ENCODE measurements at regions not wholly inside any gene's neighbourhood (a gene's known extent, or its start where the extent isn't known, plus 50 kb on each side); places are given as distances from the start of the nearest gene placed in this dataset.

- no peak overlapping the region for H3K4me3 ChIP-seq (ENCODE audit: low read depth in 1 of 3, low read length in 3 of 3)
- no peaks in the 10 kb centered on the region for H3K27me3 ChIP-seq (ENCODE audit: control insufficient read depth in 4 of 4, insufficient read depth in 4 of 4, low read length in 3 of 4)
- no peaks in the 10 kb centered on the region for H3K36me3 ChIP-seq (ENCODE audit: control insufficient read depth in 4 of 4, insufficient read depth in 3 of 4, low read depth in 1 of 4, low read length in 3 of 4)
- H3K9ac ChIP-seq (ENCODE audit: low read depth in 1 of 2, low read length in 2 of 2) = no peak overlapping the region
- peaks cover 0 to 3% (median 0%) of the 10 kb centered on the region in 4 donors for H3K9me3 ChIP-seq (ENCODE audit: control insufficient read depth in 4 of 4, low read length in 3 of 4)
- H3K27ac ChIP-seq (ENCODE audit: low read depth in 1 of 2, low read length in 2 of 2) = no peak overlapping the region
- DNase-seq (ENCODE audit: low spot score) = no peak
- H3K4me1 ChIP-seq (ENCODE audit: control insufficient read depth in 4 of 4, insufficient read depth in 4 of 4, low read length in 3 of 4) = no peaks in the 10 kb centered on the region
- TF ChIP-seq JUND (IDR thresholded peaks at IDR 0.05) (no peak), SP1 (IDR thresholded peaks at IDR 0.05) (no peak), YY1 (IDR thresholded peaks at IDR 0.05) (no peak), NR2F2 (IDR thresholded peaks at IDR 0.05) (no peak), FOXA2 (IDR thresholded peaks at IDR 0.05) (no peak), TAF1 (conservative IDR thresholded peaks at IDR 0.05) (no peak), RXRA (IDR thresholded peaks at IDR 0.05) (no peak), EGR1 (IDR thresholded peaks at IDR 0.05; ENCODE audit: low read depth in 2 of 2) (no peak)
- TF ChIP-seq, protein P1, sequence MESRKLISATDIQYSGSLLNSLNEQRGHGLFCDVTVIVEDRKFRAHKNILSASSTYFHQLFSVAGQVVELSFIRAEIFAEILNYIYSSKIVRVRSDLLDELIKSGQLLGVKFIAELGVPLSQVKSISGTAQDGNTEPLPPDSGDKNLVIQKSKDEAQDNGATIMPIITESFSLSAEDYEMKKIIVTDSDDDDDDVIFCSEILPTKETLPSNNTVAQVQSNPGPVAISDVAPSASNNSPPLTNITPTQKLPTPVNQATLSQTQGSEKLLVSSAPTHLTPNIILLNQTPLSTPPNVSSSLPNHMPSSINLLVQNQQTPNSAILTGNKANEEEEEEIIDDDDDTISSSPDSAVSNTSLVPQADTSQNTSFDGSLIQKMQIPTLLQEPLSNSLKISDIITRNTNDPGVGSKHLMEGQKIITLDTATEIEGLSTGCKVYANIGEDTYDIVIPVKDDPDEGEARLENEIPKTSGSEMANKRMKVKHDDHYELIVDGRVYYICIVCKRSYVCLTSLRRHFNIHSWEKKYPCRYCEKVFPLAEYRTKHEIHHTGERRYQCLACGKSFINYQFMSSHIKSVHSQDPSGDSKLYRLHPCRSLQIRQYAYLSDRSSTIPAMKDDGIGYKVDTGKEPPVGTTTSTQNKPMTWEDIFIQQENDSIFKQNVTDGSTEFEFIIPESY (IDR thresholded peaks at IDR 0.05) = no peak
- WGBS = 84% methylated on average over 6 of the region's 6 CpGs
Observed at GRCh38 chr2:208854717-208855116, 448.1 kb downstream of the PTH2R start.

DNA sequence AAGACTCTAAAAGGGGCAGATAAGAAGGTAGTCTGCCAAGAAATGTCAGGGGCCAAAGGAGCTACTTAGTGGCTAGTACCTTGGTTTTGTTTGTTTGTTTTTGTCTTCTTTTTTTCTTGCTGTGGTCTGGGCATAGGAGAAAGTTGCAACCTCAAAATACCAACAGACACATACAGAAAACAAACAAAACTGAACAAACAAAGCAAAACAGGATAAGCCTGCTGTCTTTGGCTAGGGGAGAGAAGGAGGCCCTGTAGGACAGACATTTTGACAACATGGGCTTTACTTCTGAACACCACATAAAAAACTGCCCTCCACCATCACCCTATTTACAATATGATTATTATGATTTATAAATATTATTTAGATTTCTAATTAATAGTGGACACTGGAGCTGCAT lies 460.8 kb downstream of the PTH2R start:
- Histone ChIP-seq H3K9ac (ENCODE audit: low read depth in 1 of 2, low read length in 2 of 2) (no peak overlapping the region), H3K4me3 (ENCODE audit: low read depth in 1 of 3, low read length in 3 of 3) (no peak overlapping the region), H3K27me3 (ENCODE audit: control insufficient read depth in 4 of 4, insufficient read depth in 4 of 4, low read length in 3 of 4) (no peaks in the 10 kb centered on the region), H3K36me3 (ENCODE audit: control insufficient read depth in 4 of 4, insufficient read depth in 3 of 4, low read depth in 1 of 4, low read length in 3 of 4) (no peaks in the 10 kb centered on the region), H3K9me3 (ENCODE audit: control insufficient read depth in 4 of 4, low read length in 3 of 4) (no peaks in the 10 kb centered on the region), H3K4me1 (ENCODE audit: control insufficient read depth in 4 of 4, insufficient read depth in 4 of 4, low read length in 3 of 4) (no peaks in the 10 kb centered on the region), H3K27ac (ENCODE audit: low read depth in 1 of 2, low read length in 2 of 2) (no peak overlapping the region)
- no peak for DNase-seq (ENCODE audit: low spot score)
- TF ChIP-seq NR2F2 (IDR thresholded peaks at IDR 0.05) = no peak
- no peak for TF ChIP-seq JUND (IDR thresholded peaks at IDR 0.05)
- TF ChIP-seq, protein P2, sequence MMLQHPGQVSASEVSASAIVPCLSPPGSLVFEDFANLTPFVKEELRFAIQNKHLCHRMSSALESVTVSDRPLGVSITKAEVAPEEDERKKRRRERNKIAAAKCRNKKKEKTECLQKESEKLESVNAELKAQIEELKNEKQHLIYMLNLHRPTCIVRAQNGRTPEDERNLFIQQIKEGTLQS (IDR thresholded peaks at IDR 0.05) = no peak

GRCh38 chr2:208872591-208872990 lies 466.0 kb downstream of the PTH2R start:
- 67% methylated on average over 3 of the region's 3 CpGs for WGBS

More at GRCh38 chr2:208872591-208872990, 466.0 kb downstream of the PTH2R start:
- TF ChIP-seq RXRA (IDR thresholded peaks at IDR 0.05) (no peak), RAD21 (IDR thresholded peaks at IDR 0.05) (no peak), JUND (IDR thresholded peaks at IDR 0.05) (no peak), HNF4G (IDR thresholded peaks at IDR 0.05) (no peak), EGR1 (IDR thresholded peaks at IDR 0.05; ENCODE audit: low read depth in 2 of 2) (no peak), TAF1 (conservative IDR thresholded peaks at IDR 0.05) (no peak)
- TF ChIP-seq, protein P3, sequence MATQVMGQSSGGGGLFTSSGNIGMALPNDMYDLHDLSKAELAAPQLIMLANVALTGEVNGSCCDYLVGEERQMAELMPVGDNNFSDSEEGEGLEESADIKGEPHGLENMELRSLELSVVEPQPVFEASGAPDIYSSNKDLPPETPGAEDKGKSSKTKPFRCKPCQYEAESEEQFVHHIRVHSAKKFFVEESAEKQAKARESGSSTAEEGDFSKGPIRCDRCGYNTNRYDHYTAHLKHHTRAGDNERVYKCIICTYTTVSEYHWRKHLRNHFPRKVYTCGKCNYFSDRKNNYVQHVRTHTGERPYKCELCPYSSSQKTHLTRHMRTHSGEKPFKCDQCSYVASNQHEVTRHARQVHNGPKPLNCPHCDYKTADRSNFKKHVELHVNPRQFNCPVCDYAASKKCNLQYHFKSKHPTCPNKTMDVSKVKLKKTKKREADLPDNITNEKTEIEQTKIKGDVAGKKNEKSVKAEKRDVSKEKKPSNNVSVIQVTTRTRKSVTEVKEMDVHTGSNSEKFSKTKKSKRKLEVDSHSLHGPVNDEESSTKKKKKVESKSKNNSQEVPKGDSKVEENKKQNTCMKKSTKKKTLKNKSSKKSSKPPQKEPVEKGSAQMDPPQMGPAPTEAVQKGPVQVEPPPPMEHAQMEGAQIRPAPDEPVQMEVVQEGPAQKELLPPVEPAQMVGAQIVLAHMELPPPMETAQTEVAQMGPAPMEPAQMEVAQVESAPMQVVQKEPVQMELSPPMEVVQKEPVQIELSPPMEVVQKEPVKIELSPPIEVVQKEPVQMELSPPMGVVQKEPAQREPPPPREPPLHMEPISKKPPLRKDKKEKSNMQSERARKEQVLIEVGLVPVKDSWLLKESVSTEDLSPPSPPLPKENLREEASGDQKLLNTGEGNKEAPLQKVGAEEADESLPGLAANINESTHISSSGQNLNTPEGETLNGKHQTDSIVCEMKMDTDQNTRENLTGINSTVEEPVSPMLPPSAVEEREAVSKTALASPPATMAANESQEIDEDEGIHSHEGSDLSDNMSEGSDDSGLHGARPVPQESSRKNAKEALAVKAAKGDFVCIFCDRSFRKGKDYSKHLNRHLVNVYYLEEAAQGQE (IDR thresholded peaks at IDR 0.05) = no peak
- TF ChIP-seq, protein P2 (IDR thresholded peaks at IDR 0.05) = no peak
- TF ChIP-seq, protein P4, sequence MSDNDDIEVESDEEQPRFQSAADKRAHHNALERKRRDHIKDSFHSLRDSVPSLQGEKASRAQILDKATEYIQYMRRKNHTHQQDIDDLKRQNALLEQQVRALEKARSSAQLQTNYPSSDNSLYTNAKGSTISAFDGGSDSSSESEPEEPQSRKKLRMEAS (IDR thresholded peaks at IDR 0.05) = no peak
- TF ChIP-seq, protein P1 (IDR thresholded peaks at IDR 0.05) = no peak
- Histone ChIP-seq H3K9ac (ENCODE audit: low read depth in 1 of 2, low read length in 2 of 2) (no peak overlapping the region), H3K27me3 (ENCODE audit: control insufficient read depth in 4 of 4, insufficient read depth in 4 of 4, low read length in 3 of 4) (no peaks in the 10 kb centered on the region), H3K9me3 (ENCODE audit: control insufficient read depth in 4 of 4, low read length in 3 of 4) (peaks cover 0 to 3% (median 1%) of the 10 kb centered on the region in 4 donors), H3K4me1 (ENCODE audit: control insufficient read depth in 4 of 4, insufficient read depth in 4 of 4, low read length in 3 of 4) (no peaks in the 10 kb centered on the region), H3K27ac (ENCODE audit: low read depth in 1 of 2, low read length in 2 of 2) (no peak overlapping the region), H3K4me3 (ENCODE audit: low read depth in 1 of 3, low read length in 3 of 3) (no peak overlapping the region), H3K36me3 (ENCODE audit: control insufficient read depth in 4 of 4, insufficient read depth in 3 of 4, low read depth in 1 of 4, low read length in 3 of 4) (no peaks in the 10 kb centered on the region)
- no peak for DNase-seq (ENCODE audit: low spot score)
